COLO668 (cell line): ENCODE measurements at regions not wholly inside any gene's neighbourhood (a gene's known extent, or its start where the extent isn't known, plus 50 kb on each side); places are given as distances from the start of the nearest gene placed in this dataset.

Source experiments
- DNase-seq: peaks from one replicate; lab custom pipeline; 2025; ENCODE audit not compliant: unreplicated experiment; lab: John Stamatoyannopoulos, UW

DNA sequence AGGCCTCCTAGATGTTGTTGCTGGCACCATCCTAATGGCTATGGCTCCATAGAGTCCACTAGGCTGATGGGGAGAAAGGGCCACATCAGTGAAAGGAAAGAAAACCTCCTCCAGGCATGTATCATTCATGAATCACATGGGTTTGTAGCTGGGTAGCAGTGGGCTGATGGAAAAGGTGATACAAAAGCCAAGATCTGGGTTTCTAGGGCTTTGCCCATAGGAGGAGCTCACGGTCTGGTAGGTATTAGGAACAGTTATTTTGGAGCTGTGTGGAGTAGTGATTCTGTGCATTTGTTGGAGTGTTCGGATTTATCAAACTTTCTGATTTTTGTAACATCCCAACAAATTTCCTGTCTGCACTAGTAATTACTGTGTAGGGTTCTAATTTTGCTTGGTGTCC lies 259.2 kb downstream of the SLC4A3 start:
- DNase-seq: no peak

GRCh38 chr2:219887870-219888269 lies 260.4 kb downstream of the SLC4A3 start:
- no peak for DNase-seq

DNA sequence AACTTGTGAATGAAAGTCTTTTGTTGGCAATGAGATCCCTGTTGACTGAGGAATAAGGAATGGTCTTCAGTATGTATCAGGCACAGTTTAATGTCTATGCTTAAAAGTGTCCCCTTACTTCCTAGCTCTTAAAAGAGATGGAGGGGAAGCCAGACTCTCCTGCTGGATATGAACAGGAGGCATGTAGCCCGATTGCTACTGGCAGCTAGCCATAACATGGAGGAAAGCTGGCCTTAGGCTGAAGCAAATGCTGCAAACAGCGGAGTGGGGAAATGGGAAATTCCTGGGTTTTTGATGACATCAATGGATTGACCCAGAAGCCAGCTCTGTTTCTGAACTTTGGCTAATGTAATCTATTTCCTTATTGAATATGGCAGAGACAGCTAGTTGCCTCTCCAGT lies 266.1 kb downstream of the SLC4A3 start:
- no peak for DNase-seq

DNA sequence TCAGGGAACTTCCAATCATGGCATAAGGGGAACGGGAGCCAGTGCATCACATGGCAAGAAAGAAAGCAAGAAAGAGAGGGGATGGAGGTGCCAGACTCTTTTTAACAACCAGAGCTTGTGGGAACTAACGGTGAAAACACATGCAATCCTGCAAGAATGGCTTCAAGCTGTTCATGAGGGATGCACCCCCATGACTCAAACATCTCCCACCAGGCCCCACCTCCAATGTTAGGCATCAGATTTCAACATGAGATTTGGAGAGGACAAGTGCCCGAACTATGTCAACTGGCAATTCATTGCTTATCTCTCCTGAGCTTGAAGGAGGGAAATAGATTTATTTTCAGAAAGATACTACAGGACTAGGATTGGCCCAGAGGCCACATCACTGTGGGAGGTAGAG lies 270.0 kb downstream of the SLC4A3 start:
- no peak for DNase-seq

DNA sequence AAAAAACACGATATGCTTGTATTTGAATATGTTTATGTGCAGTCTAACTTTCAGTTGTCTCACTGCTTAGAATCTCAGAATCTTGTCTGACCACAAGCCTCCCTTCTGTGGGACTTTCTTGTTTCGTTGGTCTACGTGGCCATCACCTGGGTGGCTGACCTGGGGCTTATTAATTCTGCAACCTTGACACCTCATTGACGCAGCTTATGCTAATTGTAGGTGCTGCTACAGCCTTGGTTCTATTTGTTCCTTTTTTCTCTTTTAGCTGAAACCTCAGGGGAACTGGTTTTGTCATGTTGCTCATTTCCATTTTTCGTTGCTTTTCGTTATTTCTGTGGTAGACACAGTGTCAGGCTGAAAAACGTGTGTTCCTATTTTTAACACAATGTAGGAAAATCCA lies 273.7 kb downstream of the SLC4A3 start:
- DNase-seq: no peak

GRCh38 chr2:219902891-219903552 lies 275.6 kb downstream of the SLC4A3 start:
- DNase-seq: no peak

- no peak for DNase-seq
These were observed 278.2 kb downstream of the SLC4A3 start for GRCh38 chr2:219905640-219906039.

- DNase-seq: no peak
These were observed 278.9 kb downstream of the SLC4A3 start for GRCh38 chr2:219906114-219907010.

DNA sequence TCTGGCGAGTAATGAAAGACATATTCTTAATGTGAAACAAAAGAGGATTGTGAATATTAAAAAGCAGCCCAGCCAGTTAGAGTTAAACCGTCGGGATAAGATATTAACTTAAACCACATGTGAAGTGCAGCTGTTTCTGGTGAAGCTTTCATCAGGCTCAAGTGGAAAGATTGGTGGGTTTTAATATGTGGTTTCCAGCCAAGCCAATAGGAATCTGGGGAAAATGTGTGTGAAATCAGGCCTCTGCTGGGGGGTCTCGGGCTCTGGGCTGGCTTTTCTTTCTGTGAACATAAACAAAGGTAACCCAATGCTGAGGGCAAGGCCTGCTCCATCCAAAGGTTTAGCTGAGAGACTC lies 279.6 kb downstream of the SLC4A3 start:
- no peak for DNase-seq

DNA sequence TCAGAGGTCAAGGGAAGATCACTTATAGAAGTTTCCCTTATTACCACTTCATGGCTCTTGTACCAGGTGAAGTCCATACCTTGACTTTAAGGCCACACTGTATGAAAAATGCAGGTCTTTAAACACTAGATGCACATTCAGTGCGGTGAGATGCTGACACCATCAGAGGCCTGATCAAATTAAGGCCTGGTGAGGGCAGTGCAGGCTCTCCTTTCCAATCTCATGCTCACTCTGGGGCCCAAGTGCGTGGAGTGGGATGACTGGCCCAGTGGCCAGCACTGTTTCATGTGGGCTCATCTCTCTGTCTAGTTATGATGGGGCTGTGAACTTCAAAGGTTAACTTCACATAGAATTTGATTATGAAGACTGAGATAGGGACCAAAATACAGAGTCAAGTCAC lies 281.1 kb downstream of the SLC4A3 start:
- no peak for DNase-seq

DNA sequence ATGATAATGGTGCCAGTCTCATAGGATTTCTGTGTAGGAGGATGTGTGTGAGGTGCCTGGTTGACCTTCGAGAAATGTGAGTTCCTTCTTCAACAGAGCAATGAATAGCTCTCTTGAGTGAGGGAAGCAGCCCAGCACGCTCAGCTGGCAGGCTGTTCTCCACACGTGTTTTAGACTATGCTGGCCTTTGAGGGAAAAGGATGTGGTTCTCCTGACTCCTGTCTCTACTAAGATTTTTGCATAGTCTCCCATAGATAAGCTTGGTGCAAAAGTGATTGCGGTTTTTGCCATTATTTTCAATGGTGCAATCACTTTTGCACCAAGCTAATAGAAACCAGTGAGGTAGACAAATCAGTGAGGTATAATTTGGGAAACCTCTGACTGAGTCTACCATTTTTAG lies 284.1 kb downstream of the SLC4A3 start:
- DNase-seq: no peak

DNA sequence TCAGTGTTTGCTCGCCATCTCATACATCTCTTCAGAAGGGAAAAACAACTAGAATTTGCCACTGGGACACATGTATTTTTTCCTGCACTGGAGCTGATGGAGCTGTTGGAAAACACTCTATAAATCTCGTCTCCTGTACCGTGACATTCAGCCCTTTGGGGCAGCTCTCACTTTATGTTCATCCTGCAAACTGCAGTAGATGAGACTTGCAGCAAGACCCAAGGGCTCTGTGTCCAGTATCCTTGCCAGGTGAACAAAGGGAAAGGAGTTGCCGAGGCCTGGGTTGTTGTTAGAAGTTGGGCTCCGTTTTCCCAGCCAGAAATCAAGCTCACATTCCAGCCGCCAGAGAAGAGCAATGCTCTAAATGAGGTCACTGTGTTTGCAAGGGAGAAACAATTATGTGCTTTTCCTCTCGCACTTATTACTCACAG lies 285.1 kb downstream of the SLC4A3 start:
- no peak for DNase-seq

DNA sequence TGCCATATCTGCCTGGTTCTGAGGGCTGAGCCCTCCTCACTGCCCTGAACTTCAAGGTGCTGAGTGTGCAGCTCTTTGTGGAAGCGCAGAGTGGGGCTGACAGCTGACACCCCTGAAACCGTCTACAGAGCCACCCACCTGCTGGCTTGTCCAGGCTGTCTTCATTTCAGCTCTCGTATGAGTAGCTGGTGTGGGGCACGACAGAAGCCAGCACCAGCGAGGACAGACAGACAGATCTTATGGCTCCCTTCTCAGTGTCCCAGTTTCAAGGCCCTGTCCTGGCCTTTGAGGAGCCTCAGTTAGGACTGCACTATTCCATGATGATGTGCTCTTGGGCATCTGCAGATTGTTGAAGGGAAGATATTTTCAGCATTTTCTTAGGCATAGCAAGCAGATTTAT lies 287.1 kb downstream of the SLC4A3 start:
- DNase-seq: no peak

DNA sequence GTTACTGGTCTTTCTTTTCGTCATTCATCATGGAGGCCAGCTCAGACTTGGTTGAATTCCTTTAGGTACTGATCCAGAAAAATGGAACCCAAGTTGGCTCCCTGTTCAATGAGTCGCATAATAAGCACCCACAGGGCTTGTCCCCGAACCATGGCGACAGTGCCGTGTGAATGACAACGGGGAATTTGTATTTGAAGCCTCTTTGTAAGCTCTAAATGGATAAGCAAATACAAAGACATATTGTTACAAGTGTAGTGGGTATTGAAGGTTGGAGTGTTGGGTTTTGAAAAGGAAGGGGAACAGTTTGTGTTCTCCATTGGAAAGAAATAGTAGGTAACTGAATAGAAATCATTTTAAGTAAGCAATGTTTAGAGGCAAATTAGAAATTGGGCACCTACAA lies 288.9 kb downstream of the SLC4A3 start:
- DNase-seq: no peak

- DNase-seq: no peak
These were observed 289.5 kb downstream of the SLC4A3 start for GRCh38 chr2:219916726-219917440.

- DNase-seq: no peak
These were observed 290.8 kb downstream of the SLC4A3 start for GRCh38 chr2:219918254-219918653.

GRCh38 chr2:219918944-219919343 lies 291.5 kb downstream of the SLC4A3 start:
- DNase-seq: no peak

DNA sequence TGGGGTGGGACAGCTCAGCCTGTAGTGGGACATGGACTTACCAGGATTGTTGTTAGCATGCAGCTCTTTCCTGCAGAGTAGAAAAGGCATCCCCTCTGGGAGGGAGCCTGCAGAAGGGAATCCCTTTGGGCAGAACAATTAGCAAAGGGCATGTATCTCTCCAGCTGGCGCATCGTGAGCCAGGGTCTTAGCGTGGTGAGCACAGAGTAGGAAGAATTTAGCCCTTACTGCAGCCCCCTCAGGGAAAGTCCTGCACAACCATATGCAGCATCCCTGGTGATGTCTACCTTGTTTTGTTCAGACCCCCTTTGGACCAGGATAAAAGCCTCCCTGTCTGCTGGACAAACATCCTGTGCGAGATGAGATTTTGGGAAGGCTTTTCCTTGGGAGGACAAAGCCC lies 292.1 kb downstream of the SLC4A3 start:
- no peak for DNase-seq

- DNase-seq: no peak
These were observed 302.4 kb downstream of the SLC4A3 start for GRCh38 chr2:219929835-219930234.

DNA sequence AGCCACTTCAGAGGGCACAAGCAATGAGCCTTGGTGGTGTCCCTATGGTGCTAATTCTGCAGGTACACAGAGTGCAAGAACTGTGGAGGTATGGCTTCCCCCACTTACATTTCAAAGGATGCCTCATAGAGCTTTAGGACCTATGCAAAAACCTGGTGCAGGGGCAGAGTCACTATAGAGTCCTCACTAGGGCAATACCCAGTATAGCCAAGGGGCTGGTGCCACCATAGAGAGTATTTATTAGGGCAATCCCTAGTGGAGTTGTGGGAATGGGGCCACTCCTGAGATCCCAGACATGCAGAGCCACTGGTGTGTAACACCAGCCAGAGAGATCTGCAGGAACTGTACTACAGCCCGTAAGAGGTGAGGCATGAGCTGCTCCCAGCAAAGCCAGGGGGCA lies 312.2 kb downstream of the SLC4A3 start:
- no peak for DNase-seq

DNA sequence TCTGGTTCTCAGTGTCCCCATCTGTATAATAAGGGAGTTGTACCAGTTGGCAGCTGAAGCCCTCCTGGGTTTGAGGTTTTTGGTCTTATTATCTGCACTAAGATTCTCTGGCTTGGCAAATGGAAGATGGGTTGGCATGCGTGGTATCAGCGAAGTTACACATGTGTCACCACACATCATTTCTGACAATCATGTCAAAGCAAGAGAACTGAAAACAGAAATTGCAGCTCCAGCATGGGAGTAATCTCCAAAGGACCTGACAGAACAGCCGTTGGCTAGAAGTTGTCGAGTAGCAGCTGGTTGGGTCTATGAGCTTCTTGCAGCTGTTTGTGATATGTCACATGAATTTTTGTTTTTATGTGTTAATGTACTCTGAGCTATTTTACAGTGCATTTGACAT lies 317.4 kb downstream of the SLC4A3 start:
- no peak for DNase-seq

DNA sequence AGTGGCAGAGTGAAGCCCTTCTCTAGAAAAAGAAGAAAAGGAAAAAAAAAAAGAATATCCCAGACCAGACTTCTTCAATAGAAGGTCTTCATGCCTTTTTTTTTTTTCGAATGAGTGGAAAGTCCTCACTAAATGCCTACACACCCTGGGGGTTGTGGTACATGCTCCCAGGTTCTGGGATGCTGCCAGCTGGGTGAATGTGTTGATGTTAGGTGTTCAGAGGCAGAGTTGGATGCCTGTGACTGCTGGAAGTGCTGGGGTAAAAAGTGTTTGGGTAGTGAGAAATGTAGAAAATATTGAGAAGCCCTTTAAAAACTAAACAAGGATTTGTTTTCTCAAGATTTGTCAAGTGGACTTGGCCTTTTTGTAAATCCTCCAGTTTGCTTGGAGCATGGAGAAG lies 318.6 kb downstream of the SLC4A3 start:
- no peak for DNase-seq
